Endothelial cell of umbilical vein (primary cell): ENCODE measurements at regions not wholly inside any gene's neighbourhood (a gene's known extent, or its start where the extent isn't known, plus 50 kb on each side); places are given as distances from the start of the nearest gene placed in this dataset.

Experiments
- BruUV-seq: library from RNA; stranded (reverse); fragments of 400-500 nt; replicated peaks from 2 replicates; lab custom pipeline; 2021; lab: Mats Ljungman, UMichigan
- CTCF ChIA-PET: fragments of 300-600, 350-600 bp; sonication (Branson Sonifier 250); formaldehyde crosslinking; loops from one replicate; lab custom pipeline; 2021; ENCODE audit warnings: antibody characterized with exemption, inconsistent platforms; lab: Charles Lee
- POLR2A ChIA-PET: fragments of 300-600, 350-600 bp; sonication (Branson Sonifier 250); formaldehyde crosslinking; loops from one replicate; lab custom pipeline; 2021; ENCODE audit warnings: antibody characterized with exemption, inconsistent platforms; lab: Charles Lee
- DNase-seq: peaks from one replicate; pipeline ENCODE4 v3.0.0-alpha.2; 2011; ENCODE audit warnings: low read depth, low spot score
- FAIRE-seq: peaks from 2 replicates; lab custom pipeline; 2011; peaks lifted over from hg19 to GRCh38; lab: Jason Lieb, UNC
- H2AFZ ChIP-seq: 2 replicates; pipeline ENCODE4 v1.6.0; 2012; ENCODE audit warnings: low read depth, low read length, control low read depth, inconsistent platforms
- H3K27ac ChIP-seq: 2 replicates; pipeline ENCODE4 v1.5.1; 2011; ENCODE audit warnings: low read depth, mild to moderate bottlenecking, control low read depth, low read length, moderate library complexity; ENCODE audit not compliant: insufficient read depth
- H3K27me3 ChIP-seq, 2 experiments: 2 replicates each; pipeline versions ENCODE4 v1.6.0 to v1.6.1; 2011; ENCODE audit warnings: low read length in 2 of 2, mixed read lengths in 1 of 2; ENCODE audit not compliant: control insufficient read depth in 2 of 2, insufficient read depth in 2 of 2
- H3K36me3 ChIP-seq, 2 experiments: 2 replicates in 1 of 2; 3 replicates in 1 of 2; pipeline ENCODE4 v1.5.1; 2011; ENCODE audit warnings: low read length in 2 of 2, mild to moderate bottlenecking in 1 of 2, moderate library complexity in 1 of 2; ENCODE audit not compliant: control insufficient read depth in 2 of 2, insufficient read depth in 2 of 2; ENCODE audit errors: extremely low read depth in 1 of 2
- H3K4me1 ChIP-seq: 3 replicates; pipeline ENCODE4 v1.5.1; 2011; ENCODE audit warnings: mild to moderate bottlenecking, low read length; ENCODE audit not compliant: control insufficient read depth, insufficient read depth; ENCODE audit errors: extremely low read depth
- H3K4me2 ChIP-seq: 2 replicates; pipeline ENCODE4 v1.6.1; 2011; ENCODE audit warnings: low read length, control low read depth, mixed read lengths; ENCODE audit not compliant: insufficient read depth
- H3K4me3 ChIP-seq, 3 experiments: fragments of 200-600 bp in 1 of 3; sonication (generic), shearing (Covaris generic) in 1 of 3; replicated peaks in 1 of 3; 2 replicates each; pipeline ENCODE4 v1.5.1; 2011 to 2016; ENCODE audit warnings: control low read depth in 3 of 3, low read length in 3 of 3, mild to moderate bottlenecking in 2 of 3, inconsistent platforms in 1 of 3, low read depth in 1 of 3, moderate library complexity in 1 of 3; ENCODE audit not compliant: insufficient read depth in 1 of 3
- H3K79me2 ChIP-seq: 2 replicates; pipeline ENCODE4 v1.6.0; 2012; ENCODE audit warnings: low read length, inconsistent platforms; ENCODE audit not compliant: control insufficient read depth, insufficient read depth
- H3K9ac ChIP-seq: replicated peaks from 2 replicates; pipeline ENCODE3; 2011; ENCODE audit warnings: low read length, control low read depth; ENCODE audit not compliant: insufficient read depth; ENCODE audit errors: extremely low read depth
- H3K9me1 ChIP-seq: replicated peaks from 3 replicates; pipeline ENCODE4 v1.6.0; 2011; ENCODE audit warnings: mild to moderate bottlenecking, low read length; ENCODE audit not compliant: control insufficient read depth, insufficient read depth; ENCODE audit errors: extremely low read depth
- H3K9me3 ChIP-seq: replicated peaks from 2 replicates; pipeline ENCODE4 v1.5.1; 2012; ENCODE audit warnings: low read length, inconsistent platforms; ENCODE audit not compliant: control insufficient read depth, insufficient read depth
- H4K20me1 ChIP-seq: replicated peaks from 2 replicates; pipeline ENCODE3; 2011; ENCODE audit warnings: mild to moderate bottlenecking, low read length; ENCODE audit not compliant: control insufficient read depth, insufficient read depth; ENCODE audit errors: extremely low read depth
- EZH2 ChIP-seq: IDR thresholded peaks from 2 replicates; pipeline ENCODE4 v1.6.1; 2012; ENCODE audit warnings: borderline replicate concordance, low read depth, mild to moderate bottlenecking, moderate library complexity, low read length, inconsistent platforms; ENCODE audit not compliant: severe bottlenecking
- FOS ChIP-seq: IDR thresholded peaks from 2 replicates; pipeline ENCODE4 v1.6.1; 2011; ENCODE audit warnings: mild to moderate bottlenecking, low read length, moderate library complexity, borderline replicate concordance; ENCODE audit not compliant: insufficient read depth
- GATA2 ChIP-seq: IDR thresholded peaks from 2 replicates; pipeline ENCODE4 v1.7.0; 2011; ENCODE audit warnings: low read depth, mild to moderate bottlenecking, moderate library complexity, mixed read lengths, low read length; ENCODE audit not compliant: insufficient read length, insufficient read depth
- JUN ChIP-seq: IDR thresholded peaks from 2 replicates; pipeline ENCODE4 v1.6.1; 2011; ENCODE audit warnings: borderline replicate concordance, low read depth; ENCODE audit not compliant: insufficient read length, insufficient read depth
- MYC ChIP-seq: IDR thresholded peaks from one replicate; pipeline ENCODE4 v1.6.1; 2011; ENCODE audit warnings: mild to moderate bottlenecking, low read depth, low read length
- POLR2A ChIP-seq: IDR thresholded peaks from 2 replicates; pipeline ENCODE4 v1.6.1; 2012; ENCODE audit warnings: low read depth, mild to moderate bottlenecking, control low read depth, low read length
- POLR2AphosphoS5 ChIP-seq: IDR thresholded peaks from 2 replicates; pipeline ENCODE4 v1.6.1; 2012; ENCODE audit warnings: low read depth, mild to moderate bottlenecking, control low read depth, low read length, moderate library complexity; ENCODE audit not compliant: insufficient read depth
- dilution Hi-C: fragments of 300-500 bp; cut with MboI; formaldehyde crosslinking; loops from one replicate; pipeline ENCODE4 v1.15.0; 2019; ENCODE audit warnings: low sequenced_read_pairs; ENCODE audit not compliant: extremely low pct_ligation_motif_present
- intact Hi-C: fragments of 100-400 bp; cut with micrococcal nuclease; formaldehyde crosslinking; loops from one replicate; pipeline ENCODE4 v1.10.0; 2022
- TF ChIP-seq, protein P1 (sequence below), 2 donors: IDR thresholded peaks; 1 replicate in 1 of 2; 2 replicates in 1 of 2; pipeline ENCODE4 v1.5.1; 2011; ENCODE audit warnings: low read length in 2 of 2, mild to moderate bottlenecking in 2 of 2, moderate library complexity in 2 of 2, control low read depth in 1 of 2, inconsistent platforms in 1 of 2, low read depth in 1 of 2; ENCODE audit not compliant: insufficient read depth in 1 of 2; ENCODE audit errors: extremely low read depth in 1 of 2
- TF ChIP-seq, protein P2 (sequence below): IDR thresholded peaks from 2 replicates; pipeline ENCODE4 v1.6.1; 2011; ENCODE audit not compliant: insufficient read depth, insufficient read length

DNA sequence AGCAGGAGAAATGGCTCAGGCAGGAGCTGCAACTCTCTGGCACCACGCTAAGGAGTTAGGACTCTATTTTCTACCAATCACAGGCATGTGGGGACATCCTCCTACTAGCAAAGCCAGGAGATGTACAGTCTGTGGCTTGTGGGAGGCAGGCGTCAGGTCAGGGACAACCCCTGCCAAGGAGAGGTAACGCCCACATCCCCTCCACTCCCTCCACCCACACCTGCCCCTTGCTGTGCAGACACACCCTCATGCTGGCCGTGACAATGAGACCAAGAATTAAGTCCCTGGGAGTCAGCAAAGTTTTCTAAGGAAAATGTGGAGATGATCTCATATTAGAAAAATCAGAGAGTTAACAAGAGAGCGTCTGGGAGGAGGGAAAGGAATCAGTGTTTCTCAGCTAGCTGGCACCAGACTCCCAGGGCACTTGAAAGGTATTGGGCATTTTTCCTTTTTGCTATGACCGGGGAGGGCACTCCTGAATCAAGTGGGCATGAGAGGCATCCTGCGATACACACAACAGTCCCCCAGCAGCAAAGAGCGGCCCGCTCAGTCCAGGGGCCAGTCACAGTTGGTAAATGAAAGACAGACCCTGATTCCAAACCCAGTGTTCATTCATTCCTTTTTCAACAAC lies 87.3 kb upstream of the RPL38 start:
- Histone ChIP-seq H3K4me3 (no peak overlapping the region), H3K27me3 (no peaks in the 10 kb centered on the region), H3K4me2 (no peak overlapping the region), H3K9me3 (no peaks in the 10 kb centered on the region), H4K20me1 (no peaks in the 10 kb centered on the region), H3K9me1 (no peaks in the 10 kb centered on the region), H2AFZ (no peak overlapping the region), H3K9ac (no peak overlapping the region), H3K79me2 (no peaks in the 10 kb centered on the region), H3K4me1 (no peaks in the 10 kb centered on the region), H3K27ac (no peak overlapping the region), H3K36me3 (no peaks in the 10 kb centered on the region)
- POLR2A ChIA-PET, result no interaction called here
- intact Hi-C loops, result no loop called here
- BruUV-seq, result no TSS peak
- FAIRE-seq, result no peak
- CTCF ChIA-PET, result no interaction called here
- TF ChIP-seq EZH2, result no peak
- TF ChIP-seq POLR2A, result no peak
- no peak for TF ChIP-seq JUN
- TF ChIP-seq FOS, result no peak
- TF ChIP-seq GATA2, result no peak
- TF ChIP-seq POLR2AphosphoS5, result no peak
- TF ChIP-seq, protein P1, sequence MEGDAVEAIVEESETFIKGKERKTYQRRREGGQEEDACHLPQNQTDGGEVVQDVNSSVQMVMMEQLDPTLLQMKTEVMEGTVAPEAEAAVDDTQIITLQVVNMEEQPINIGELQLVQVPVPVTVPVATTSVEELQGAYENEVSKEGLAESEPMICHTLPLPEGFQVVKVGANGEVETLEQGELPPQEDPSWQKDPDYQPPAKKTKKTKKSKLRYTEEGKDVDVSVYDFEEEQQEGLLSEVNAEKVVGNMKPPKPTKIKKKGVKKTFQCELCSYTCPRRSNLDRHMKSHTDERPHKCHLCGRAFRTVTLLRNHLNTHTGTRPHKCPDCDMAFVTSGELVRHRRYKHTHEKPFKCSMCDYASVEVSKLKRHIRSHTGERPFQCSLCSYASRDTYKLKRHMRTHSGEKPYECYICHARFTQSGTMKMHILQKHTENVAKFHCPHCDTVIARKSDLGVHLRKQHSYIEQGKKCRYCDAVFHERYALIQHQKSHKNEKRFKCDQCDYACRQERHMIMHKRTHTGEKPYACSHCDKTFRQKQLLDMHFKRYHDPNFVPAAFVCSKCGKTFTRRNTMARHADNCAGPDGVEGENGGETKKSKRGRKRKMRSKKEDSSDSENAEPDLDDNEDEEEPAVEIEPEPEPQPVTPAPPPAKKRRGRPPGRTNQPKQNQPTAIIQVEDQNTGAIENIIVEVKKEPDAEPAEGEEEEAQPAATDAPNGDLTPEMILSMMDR (IDR thresholded peaks at IDR 0.05; ENCODE audit: extremely low read depth in 1 of 2, insufficient read depth in 1 of 2, low read depth in 1 of 2, low read length in 2 of 2), result no peak
- TF ChIP-seq, protein P2, sequence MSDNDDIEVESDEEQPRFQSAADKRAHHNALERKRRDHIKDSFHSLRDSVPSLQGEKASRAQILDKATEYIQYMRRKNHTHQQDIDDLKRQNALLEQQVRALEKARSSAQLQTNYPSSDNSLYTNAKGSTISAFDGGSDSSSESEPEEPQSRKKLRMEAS, result no peak
- TF ChIP-seq MYC, result no peak
- DNase-seq, result no peak
- dilution Hi-C loops, result no loop called here
